ENCODE measurements at regions not wholly inside any gene's neighbourhood (a gene's known extent, or its start where the extent isn't known, plus 50 kb on each side); places are given as distances from the start of the nearest gene placed in this dataset.

DNA sequence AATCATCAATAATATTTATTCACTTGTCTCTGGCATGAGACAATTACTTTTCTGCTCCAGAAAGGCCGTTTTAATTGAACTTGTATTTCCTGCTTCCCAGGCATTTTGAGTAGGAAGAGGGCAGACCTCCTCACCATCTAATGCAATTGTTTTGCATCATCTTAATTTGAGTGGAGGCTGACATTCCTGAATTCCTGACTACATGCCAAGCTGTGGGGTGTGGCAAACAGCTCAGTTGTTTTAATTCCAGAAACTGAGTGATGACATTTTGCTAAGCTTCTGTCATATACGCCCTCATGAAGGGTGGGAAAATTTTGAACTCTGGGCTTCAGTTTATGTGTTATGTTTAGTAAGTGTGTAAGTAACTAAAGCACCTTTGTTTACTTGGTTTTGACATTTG lies 125.4 kb upstream of the USP25 start:
- no peak for DNase-seq
- Histone ChIP-seq H3K4me3 (no peak overlapping the region), H3K4me1 (no peaks in the 10 kb centered on the region), H3K27ac (no peak overlapping the region), H3K9me3 (no peaks in the 10 kb centered on the region), H3K27me3 (no peaks in the 10 kb centered on the region), H3K36me3 (no peaks in the 10 kb centered on the region)
- TF ChIP-seq, protein P1, sequence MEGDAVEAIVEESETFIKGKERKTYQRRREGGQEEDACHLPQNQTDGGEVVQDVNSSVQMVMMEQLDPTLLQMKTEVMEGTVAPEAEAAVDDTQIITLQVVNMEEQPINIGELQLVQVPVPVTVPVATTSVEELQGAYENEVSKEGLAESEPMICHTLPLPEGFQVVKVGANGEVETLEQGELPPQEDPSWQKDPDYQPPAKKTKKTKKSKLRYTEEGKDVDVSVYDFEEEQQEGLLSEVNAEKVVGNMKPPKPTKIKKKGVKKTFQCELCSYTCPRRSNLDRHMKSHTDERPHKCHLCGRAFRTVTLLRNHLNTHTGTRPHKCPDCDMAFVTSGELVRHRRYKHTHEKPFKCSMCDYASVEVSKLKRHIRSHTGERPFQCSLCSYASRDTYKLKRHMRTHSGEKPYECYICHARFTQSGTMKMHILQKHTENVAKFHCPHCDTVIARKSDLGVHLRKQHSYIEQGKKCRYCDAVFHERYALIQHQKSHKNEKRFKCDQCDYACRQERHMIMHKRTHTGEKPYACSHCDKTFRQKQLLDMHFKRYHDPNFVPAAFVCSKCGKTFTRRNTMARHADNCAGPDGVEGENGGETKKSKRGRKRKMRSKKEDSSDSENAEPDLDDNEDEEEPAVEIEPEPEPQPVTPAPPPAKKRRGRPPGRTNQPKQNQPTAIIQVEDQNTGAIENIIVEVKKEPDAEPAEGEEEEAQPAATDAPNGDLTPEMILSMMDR (IDR thresholded peaks at IDR 0.05) = no peak
- TF ChIP-seq EP300 (IDR thresholded peaks at IDR 0.05) (no peak), POLR2AphosphoS5 (IDR thresholded peaks at IDR 0.05) (no peak)
- intact Hi-C loops (cut with DNase I) = no loop called here
- whole genome bisulfite sequencing, 2 donors = 20 to 60% methylated on average over 2 of the region's 2 CpGs

DNA sequence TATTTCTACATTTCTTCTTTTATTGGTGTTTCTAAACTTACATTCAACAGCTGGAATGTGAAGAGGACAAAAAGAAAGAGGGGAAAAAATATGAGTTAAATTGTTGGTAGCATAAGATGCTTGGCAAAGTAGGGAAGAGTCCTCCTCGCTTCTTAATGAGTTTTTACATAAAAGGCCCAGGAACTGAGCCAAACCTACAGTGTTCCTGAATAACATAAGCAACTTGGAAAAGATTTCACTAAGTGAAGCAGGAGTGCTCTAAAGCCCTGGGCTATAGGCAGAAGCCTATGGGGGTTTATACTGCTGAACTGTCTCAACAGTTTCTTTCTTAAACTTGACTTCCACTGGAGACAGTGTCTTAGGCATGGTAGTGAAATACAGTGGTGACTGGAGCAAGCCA lies 115.0 kb upstream of the USP25 start:
- 79 to 84% methylated on average over 1 of the region's 1 CpG for WGBS, 2 donors
- Histone ChIP-seq H3K4me3 (no peak overlapping the region), H3K4me1 (peaks cover 0 to 16% (median 5%) of the 10 kb centered on the region in 4 donors), H3K27me3 (no peaks in the 10 kb centered on the region), H3K9me3 (no peaks in the 10 kb centered on the region), H3K27ac (no peak overlapping the region), H3K36me3 (no peaks in the 10 kb centered on the region)
- DNase-seq = no peak
- TF ChIP-seq EP300 (IDR thresholded peaks at IDR 0.05) (no peak), POLR2A (IDR thresholded peaks at IDR 0.05) (no peak), POLR2AphosphoS5 (IDR thresholded peaks at IDR 0.05) (no peak)
- TF ChIP-seq, protein P1 (IDR thresholded peaks at IDR 0.05) = no peak
- intact Hi-C loops (cut with DNase I) = no loop called here

DNA sequence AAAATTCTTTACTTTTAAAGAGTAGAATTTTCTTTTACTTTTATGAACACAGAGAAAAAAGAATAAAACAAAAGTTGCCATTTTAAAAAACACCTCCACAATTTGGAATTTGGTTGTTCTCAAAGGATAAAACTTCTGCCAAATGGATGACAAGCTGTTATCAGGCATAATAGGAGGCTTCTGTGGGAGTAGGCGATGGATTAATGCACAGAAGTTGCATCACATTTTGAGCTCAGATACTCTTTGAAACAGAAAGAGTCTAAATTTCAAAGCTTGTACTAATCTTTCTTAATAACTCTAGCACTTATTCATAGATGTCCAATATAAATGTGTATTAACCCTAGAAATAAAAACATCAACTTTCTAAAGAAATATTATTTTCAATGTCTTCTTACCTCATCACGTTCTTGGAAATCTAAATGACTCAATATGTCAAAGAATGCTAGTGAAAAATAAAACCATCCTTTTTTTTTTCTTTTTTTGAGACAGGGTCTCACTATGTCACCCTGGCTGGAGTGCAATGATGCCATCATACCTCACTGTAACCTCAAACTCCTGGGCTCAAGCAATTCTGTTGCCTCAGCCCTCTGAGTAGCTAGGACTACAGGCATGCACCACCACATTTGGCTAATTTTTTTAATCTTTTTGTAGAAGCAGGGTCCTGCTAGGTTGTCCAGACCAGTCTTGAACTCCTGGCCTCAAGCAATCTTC lies 112.8 kb upstream of the USP25 start:
- intact Hi-C loops (cut with DNase I) = no loop called here
- 91% methylated on average over 2 of the region's 2 CpGs for WGBS, 2 donors

DNA sequence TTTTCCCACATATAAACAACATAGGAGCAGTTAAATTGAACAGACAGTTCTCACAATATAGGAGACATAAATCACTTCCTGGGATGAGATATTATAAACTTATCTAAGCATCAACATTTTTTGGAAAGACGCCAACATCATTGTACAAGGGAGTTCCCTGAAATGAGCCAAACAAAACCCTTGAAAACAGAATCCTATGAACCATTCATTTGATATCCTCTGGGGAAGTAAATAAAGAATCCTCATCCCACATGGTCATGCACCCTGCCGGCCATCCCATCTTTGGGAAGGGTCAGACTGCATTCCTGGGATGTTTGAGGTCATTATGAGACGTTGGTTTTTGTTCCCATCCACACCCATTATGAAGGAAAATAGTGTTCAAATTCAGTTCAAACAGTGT lies 111.8 kb upstream of the USP25 start:
- no peaks in the 10 kb centered on the region for H3K36me3 ChIP-seq
- TF ChIP-seq POLR2AphosphoS5 (IDR thresholded peaks at IDR 0.05) (no peak), EP300 (IDR thresholded peaks at IDR 0.05) (no peak), POLR2A (IDR thresholded peaks at IDR 0.05) (no peak)
- TF ChIP-seq, protein P1 (IDR thresholded peaks at IDR 0.05) = no peak
- no peak for DNase-seq
- no peaks in the 10 kb centered on the region for H3K9me3 ChIP-seq
- H3K4me3 ChIP-seq = no peak overlapping the region
- H3K27me3 ChIP-seq = no peaks in the 10 kb centered on the region
- no peak overlapping the region for H3K27ac ChIP-seq
- intact Hi-C loops (cut with DNase I) = no loop called here
- 28 to 57% methylated on average over 3 of the region's 3 CpGs for whole genome bisulfite sequencing, 2 donors
- peaks cover 0 to 16% (median 5%) of the 10 kb centered on the region in 4 donors for H3K4me1 ChIP-seq

More for the DNA sequence above, 112.8 kb upstream of the USP25 start:
- Histone ChIP-seq H3K4me1 (peaks cover 0 to 16% (median 5%) of the 10 kb centered on the region in 4 donors), H3K36me3 (no peaks in the 10 kb centered on the region), H3K9me3 (no peaks in the 10 kb centered on the region), H3K27me3 (no peaks in the 10 kb centered on the region), H3K4me3 (no peak overlapping the region), H3K27ac (no peak overlapping the region)
- no peak for DNase-seq
- TF ChIP-seq, protein P1 (IDR thresholded peaks at IDR 0.05) = no peak
- TF ChIP-seq EP300 (IDR thresholded peaks at IDR 0.05) (no peak), POLR2AphosphoS5 (IDR thresholded peaks at IDR 0.05) (no peak), POLR2A (IDR thresholded peaks at IDR 0.05) (no peak)

DNA sequence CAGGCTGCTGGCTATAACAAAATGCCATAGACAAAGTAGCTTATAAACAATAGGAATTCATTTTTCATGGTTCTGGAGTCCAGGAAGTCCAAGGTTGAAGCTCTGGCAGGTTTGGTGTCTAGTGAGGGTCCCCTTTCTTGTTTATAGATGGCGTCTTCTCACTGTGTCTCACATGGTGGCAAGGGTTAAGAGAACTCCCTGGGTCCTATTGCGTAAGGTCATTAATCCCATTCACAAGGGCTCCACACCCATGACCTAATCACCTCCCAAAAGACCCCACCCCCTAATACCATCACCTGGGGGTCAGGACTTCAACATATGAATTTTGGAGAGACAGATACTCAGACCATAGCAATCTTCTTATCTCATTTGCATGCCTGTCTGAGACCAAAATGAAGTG lies 108.9 kb upstream of the USP25 start:
- peaks cover 0 to 7% (median 0%) of the 10 kb centered on the region in 4 donors for H3K4me1 ChIP-seq
- no peaks in the 10 kb centered on the region for H3K36me3 ChIP-seq
- no peaks in the 10 kb centered on the region for H3K9me3 ChIP-seq
- no peak overlapping the region for H3K27ac ChIP-seq
- no peak for DNase-seq
- no peak for TF ChIP-seq POLR2A (IDR thresholded peaks at IDR 0.05)
- TF ChIP-seq EP300 (IDR thresholded peaks at IDR 0.05) = no peak
- TF ChIP-seq POLR2AphosphoS5 (IDR thresholded peaks at IDR 0.05) = no peak
- TF ChIP-seq, protein P1 (IDR thresholded peaks at IDR 0.05) = no peak
- intact Hi-C loops (cut with DNase I) = no loop called here
- no peak overlapping the region for H3K4me3 ChIP-seq
- no peaks in the 10 kb centered on the region for H3K27me3 ChIP-seq
- 94 to 97% methylated on average over 2 of the region's 2 CpGs for WGBS, 2 donors
